ENCODE measurements at regions not wholly inside any gene's neighbourhood (a gene's known extent, or its start where the extent isn't known, plus 50 kb on each side); places are given as distances from the start of the nearest gene placed in this dataset.

DNA sequence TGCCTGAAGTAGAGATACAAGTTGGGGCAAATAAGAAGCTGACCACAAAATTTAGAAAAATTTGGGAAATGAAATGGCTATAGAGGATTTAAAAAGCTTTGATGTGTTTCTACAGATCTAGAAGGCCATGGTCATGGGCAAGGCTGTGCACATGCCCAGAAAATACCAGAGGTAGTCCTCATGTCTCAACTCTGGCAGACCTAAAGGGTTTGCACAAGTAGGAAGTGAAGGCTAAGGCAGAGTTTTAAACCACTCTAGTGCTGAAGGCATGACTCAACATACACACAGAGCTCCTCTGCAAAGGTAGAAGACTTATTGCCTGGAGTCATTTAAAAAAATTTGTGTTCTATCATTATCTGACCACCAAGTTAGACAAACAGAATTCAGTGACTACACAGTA is 364.6 kb downstream of the CCSER2 start:
- TF ChIP-seq, protein P1, sequence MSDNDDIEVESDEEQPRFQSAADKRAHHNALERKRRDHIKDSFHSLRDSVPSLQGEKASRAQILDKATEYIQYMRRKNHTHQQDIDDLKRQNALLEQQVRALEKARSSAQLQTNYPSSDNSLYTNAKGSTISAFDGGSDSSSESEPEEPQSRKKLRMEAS (IDR thresholded peaks at IDR 0.05; ENCODE audit: low read depth, low read length), result no peak
- TF ChIP-seq POLR2A (IDR thresholded peaks at IDR 0.05; ENCODE audit: extremely low read depth, insufficient read length) (no peak), MYC (IDR thresholded peaks at IDR 0.05; ENCODE audit: low read depth, low read length) (no peak)
- TF ChIP-seq, protein P2, sequence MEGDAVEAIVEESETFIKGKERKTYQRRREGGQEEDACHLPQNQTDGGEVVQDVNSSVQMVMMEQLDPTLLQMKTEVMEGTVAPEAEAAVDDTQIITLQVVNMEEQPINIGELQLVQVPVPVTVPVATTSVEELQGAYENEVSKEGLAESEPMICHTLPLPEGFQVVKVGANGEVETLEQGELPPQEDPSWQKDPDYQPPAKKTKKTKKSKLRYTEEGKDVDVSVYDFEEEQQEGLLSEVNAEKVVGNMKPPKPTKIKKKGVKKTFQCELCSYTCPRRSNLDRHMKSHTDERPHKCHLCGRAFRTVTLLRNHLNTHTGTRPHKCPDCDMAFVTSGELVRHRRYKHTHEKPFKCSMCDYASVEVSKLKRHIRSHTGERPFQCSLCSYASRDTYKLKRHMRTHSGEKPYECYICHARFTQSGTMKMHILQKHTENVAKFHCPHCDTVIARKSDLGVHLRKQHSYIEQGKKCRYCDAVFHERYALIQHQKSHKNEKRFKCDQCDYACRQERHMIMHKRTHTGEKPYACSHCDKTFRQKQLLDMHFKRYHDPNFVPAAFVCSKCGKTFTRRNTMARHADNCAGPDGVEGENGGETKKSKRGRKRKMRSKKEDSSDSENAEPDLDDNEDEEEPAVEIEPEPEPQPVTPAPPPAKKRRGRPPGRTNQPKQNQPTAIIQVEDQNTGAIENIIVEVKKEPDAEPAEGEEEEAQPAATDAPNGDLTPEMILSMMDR (IDR thresholded peaks at IDR 0.05; ENCODE audit: low read depth, low read length), result no peak
- DNase-seq (ENCODE audit: low read depth), result no peak
- H3K4me3 ChIP-seq (ENCODE audit: low read depth, low read length), result no peak overlapping the region

DNA sequence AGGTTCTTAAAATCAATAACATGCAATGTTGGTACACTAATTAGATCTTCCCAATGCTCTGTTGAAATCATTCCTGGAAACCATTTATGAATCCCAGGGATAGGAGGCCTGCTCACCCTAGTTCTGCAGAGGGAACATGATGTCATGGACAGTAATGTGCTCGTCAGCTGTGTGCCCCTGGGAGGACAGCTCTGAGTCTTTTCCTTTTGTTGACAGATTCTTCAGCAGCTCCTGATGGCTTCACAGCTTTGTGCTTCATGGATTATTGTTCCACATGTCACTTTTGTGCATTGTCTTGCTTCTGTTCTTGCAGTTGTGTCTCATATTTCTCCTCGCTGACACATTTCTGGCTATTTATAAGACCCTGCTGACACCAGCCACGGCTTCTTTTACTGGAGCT is 367.5 kb downstream of the CCSER2 start:
- H3K4me3 ChIP-seq (ENCODE audit: low read depth, low read length), result no peak overlapping the region

DNA sequence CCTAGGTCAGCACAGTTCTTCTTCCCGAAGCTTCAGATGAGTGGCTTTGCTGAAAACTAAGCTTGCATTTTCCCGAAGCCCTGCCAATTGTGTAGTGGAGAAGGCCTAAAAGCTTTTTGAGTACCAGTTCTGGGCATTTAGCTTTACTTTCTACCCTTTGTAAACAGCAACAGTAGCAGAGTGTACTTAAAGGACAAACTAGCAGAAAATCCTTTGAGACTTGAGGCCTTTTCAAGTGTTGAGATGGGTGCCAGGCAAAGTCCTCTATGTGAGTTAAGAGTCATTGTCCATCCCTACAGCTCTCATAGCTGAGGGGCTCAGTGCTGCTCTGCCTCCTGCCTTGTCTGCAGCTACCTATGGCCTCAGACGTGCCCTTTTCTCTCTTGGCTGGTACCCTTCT is 368.2 kb downstream of the CCSER2 start:
- no peak for DNase-seq (ENCODE audit: low read depth)
- no peak for TF ChIP-seq MYC (IDR thresholded peaks at IDR 0.05; ENCODE audit: low read depth, low read length)
- no peak for TF ChIP-seq POLR2A (IDR thresholded peaks at IDR 0.05; ENCODE audit: extremely low read depth, insufficient read length)
- TF ChIP-seq, protein P1 (IDR thresholded peaks at IDR 0.05; ENCODE audit: low read depth, low read length), result no peak
- TF ChIP-seq, protein P2 (IDR thresholded peaks at IDR 0.05; ENCODE audit: low read depth, low read length), result no peak
- no peak overlapping the region for H3K4me3 ChIP-seq (ENCODE audit: low read depth, low read length)

More for the DNA sequence above, 367.5 kb downstream of the CCSER2 start:
- TF ChIP-seq POLR2A (IDR thresholded peaks at IDR 0.05; ENCODE audit: extremely low read depth, insufficient read length) (no peak), MYC (IDR thresholded peaks at IDR 0.05; ENCODE audit: low read depth, low read length) (no peak)
- TF ChIP-seq, protein P1 (IDR thresholded peaks at IDR 0.05; ENCODE audit: low read depth, low read length), result no peak
- TF ChIP-seq, protein P2 (IDR thresholded peaks at IDR 0.05; ENCODE audit: low read depth, low read length), result no peak
- DNase-seq (ENCODE audit: low read depth), result no peak

DNA sequence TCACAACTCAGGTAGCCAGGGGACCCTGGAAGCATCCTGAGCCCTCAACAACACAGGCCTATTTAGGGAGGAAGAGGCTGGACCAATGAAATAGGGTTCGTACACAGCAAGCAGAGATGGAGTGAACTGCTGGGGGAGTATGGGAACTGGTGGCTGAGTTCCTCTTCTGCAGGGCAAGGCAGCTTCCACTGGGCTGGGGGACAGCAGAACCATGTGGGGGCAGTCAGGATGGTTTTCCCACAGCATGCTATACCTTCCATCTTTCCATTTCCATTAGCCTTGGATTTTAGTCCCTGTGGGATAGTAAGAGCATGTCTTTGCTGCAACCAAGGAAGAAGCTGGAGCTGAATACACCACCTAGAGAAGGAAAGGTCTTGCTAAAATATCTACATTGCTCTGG is 370.6 kb downstream of the CCSER2 start:
- no peak overlapping the region for H3K4me3 ChIP-seq (ENCODE audit: low read depth, low read length)
- TF ChIP-seq, protein P1 (IDR thresholded peaks at IDR 0.05; ENCODE audit: low read depth, low read length), result no peak
- TF ChIP-seq, protein P2 (IDR thresholded peaks at IDR 0.05; ENCODE audit: low read depth, low read length), result no peak
- TF ChIP-seq POLR2A (IDR thresholded peaks at IDR 0.05; ENCODE audit: extremely low read depth, insufficient read length), result no peak
- TF ChIP-seq MYC (IDR thresholded peaks at IDR 0.05; ENCODE audit: low read depth, low read length), result no peak
- no peak for DNase-seq (ENCODE audit: low read depth)

DNA sequence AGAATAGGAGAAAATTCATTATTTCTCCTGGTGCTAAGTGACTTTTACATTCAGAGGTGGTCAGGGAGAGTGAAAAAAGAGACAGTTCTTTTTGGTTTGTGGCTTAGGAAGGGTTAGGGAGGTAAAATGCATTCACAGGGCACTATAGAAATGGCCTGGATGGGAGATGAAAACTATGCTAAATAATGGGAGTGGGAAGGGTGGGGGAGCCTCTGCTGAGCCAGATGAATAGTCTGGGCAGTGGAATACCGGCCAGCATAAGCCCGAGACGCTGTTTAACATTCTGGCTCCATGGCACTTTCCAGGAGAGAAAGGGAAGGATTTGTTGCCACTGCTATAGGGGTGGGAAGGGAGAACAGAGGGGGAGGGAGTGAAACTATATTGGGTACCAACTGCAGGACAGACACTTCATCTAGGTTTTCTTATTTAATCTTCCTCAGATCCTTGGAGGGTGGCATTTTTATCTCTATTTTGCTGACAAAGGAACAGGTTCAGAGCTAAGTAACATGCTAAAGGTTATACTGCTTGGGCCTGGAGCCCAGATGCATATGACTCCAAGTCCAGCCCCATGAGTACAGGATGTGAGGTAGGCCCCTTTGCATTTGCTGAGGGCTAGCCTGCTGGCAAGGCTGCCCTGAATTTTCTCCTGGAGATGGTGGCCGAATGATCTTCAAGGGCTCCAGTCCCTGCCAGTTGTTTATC is 372.4 kb downstream of the CCSER2 start:
- no peak overlapping the region for H3K4me3 ChIP-seq (ENCODE audit: low read depth, low read length)
- DNase-seq (ENCODE audit: low read depth), result no peak
- TF ChIP-seq MYC (IDR thresholded peaks at IDR 0.05; ENCODE audit: low read depth, low read length) (no peak), POLR2A (IDR thresholded peaks at IDR 0.05; ENCODE audit: extremely low read depth, insufficient read length) (no peak)
- TF ChIP-seq, protein P1 (IDR thresholded peaks at IDR 0.05; ENCODE audit: low read depth, low read length), result no peak
- TF ChIP-seq, protein P2 (IDR thresholded peaks at IDR 0.05; ENCODE audit: low read depth, low read length), result no peak
